ENCODE measurements at regions not wholly inside any gene's neighbourhood (a gene's known extent, or its start where the extent isn't known, plus 50 kb on each side); places are given as distances from the start of the nearest gene placed in this dataset.

DNA sequence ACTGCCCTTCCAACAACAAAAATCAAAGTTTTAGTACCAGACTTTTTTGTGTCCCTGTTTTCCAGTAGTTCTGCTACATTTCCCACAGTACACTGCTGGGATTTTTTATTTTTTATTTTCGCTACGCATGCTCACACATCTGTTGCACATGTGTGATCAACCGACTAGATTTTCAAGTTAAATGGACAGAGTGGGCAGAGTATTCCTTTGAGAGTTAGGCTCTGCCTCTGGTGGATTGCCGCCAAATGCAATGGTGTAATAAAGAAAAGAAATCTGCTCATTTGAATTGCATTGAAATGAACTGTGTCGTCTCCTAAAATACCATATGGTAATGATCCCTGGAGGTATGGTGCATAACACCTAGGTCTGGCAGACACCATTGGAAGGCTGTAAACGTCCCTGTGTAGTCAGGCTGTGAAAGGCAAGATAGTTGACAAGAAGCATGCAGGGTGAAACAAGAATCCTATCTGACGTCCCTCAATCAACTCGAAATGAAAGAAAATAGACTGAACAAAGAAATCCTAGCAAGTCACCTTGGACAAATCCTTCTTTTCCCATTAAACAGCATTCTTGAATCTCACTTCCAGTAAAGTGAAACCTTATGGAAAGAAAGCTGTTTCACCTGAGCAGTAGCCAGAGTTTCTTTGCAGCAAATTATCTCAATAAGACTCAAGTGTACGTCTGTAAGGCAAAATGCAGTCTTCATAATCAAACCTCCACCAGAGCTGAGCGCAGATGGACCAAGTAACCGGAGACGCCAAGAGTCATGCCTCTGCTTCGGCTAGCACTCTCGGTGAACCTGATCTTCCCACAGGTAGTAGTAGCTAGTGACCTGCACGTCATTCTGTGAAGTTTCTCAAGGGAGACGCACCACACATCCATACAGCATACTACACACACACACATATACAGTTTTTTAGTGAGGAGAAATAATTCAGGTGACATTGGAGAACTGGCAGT lies 357.3 kb downstream of the CRPPA start:
- Mint-ChIP-seq H3K36me3 (no peaks in the 10 kb centered on the region), H3K27me3 (peaks cover 0 to 5% of the 10 kb centered on the region in 2 donors), H3K27ac (no peak overlapping the region), H3K4me1 (ENCODE audit: low read depth in 2 of 2) (peaks cover 10 to 11% of the 10 kb centered on the region in 2 donors), H3K4me3 (no peak overlapping the region), H3K9me3 (no peaks in the 10 kb centered on the region)
- ATAC-seq: no peak
- no peak for DNase-seq (ENCODE audit: low spot score)

DNA sequence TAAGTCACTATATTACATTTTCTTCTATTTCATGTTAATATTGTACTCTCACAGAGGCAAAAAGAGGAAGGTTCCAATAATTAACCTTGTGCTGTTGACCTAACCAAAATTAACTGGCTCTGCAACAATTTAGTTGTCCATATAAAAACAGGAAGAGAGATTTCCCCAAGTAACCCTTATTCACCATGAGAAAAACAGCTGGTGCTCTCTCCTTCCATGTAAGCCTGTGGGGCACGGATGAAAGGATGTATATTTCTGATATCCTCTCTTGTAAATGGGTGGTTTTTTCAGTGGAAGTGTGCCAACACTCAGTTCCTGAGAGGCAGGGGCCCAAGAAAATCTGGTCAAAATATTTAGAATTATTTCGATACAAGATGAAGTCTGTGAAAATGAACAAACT lies 358.1 kb downstream of the CRPPA start:
- DNase-seq (ENCODE audit: low spot score) (no peak), ATAC-seq (no peak)
- H3K4me3 Mint-ChIP-seq: no peak overlapping the region
- no peaks in the 10 kb centered on the region for H3K27me3 Mint-ChIP-seq
- H3K9me3 Mint-ChIP-seq: no peaks in the 10 kb centered on the region
- H3K4me1 Mint-ChIP-seq (ENCODE audit: low read depth in 2 of 2): peaks cover 10 to 11% of the 10 kb centered on the region in 2 donors
- H3K27ac Mint-ChIP-seq: no peak overlapping the region
- H3K36me3 Mint-ChIP-seq: no peaks in the 10 kb centered on the region

DNA sequence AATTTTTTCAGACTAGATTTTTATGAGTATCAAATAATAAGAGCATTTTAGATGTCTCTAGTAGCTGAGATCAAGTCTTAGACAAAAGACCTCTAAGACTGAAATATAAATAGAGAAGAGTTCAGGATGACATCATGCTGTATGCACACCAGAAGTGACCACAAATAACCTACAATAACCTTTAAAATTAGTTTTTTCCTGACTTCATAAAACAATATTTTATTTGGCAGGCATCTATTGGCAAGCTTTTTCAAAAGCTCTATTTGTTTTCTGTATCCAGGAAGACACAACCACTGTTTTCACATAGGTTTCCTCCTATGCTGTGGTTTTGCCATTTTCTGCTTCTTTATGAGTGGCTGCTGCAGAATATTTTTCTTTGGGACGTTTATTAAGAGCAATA lies 359.1 kb downstream of the CRPPA start:
- peaks cover 10 to 11% of the 10 kb centered on the region in 2 donors for H3K4me1 Mint-ChIP-seq (ENCODE audit: low read depth in 2 of 2)
- H3K27ac Mint-ChIP-seq: no peak overlapping the region
- no peaks in the 10 kb centered on the region for H3K27me3 Mint-ChIP-seq
- DNase-seq (ENCODE audit: low spot score) (no peak), ATAC-seq (no peak)
- no peaks in the 10 kb centered on the region for H3K9me3 Mint-ChIP-seq
- H3K36me3 Mint-ChIP-seq: no peaks in the 10 kb centered on the region
- H3K4me3 Mint-ChIP-seq: no peak overlapping the region

DNA sequence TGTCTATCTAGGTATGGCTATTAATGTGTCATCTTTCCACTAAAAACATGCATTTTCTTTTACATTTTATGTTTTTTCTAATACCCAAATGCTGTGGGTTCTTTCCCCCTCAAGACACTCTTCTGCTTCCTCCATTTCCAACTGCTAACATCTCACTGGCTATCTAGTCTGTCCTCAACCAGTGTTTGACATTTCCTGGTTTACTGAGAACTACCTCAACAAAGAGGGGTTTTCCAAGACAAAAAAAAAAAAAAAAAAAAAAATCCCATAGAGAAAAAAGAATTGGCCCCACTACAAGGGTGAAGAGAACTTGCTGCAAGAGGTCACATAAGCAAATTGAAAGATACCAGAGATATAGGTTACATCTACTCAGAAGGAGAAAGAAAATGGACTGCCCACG lies 359.7 kb downstream of the CRPPA start:
- H3K4me1 Mint-ChIP-seq (ENCODE audit: low read depth in 2 of 2): peaks cover 10 to 11% of the 10 kb centered on the region in 2 donors
- DNase-seq (ENCODE audit: low spot score) (no peak), ATAC-seq (peak in 1 of 2 donors; percentile 52)
- H3K4me3 Mint-ChIP-seq: no peak overlapping the region
- H3K27ac Mint-ChIP-seq: no peak overlapping the region
- no peaks in the 10 kb centered on the region for H3K9me3 Mint-ChIP-seq
- no peaks in the 10 kb centered on the region for H3K36me3 Mint-ChIP-seq
- no peaks in the 10 kb centered on the region for H3K27me3 Mint-ChIP-seq

DNA sequence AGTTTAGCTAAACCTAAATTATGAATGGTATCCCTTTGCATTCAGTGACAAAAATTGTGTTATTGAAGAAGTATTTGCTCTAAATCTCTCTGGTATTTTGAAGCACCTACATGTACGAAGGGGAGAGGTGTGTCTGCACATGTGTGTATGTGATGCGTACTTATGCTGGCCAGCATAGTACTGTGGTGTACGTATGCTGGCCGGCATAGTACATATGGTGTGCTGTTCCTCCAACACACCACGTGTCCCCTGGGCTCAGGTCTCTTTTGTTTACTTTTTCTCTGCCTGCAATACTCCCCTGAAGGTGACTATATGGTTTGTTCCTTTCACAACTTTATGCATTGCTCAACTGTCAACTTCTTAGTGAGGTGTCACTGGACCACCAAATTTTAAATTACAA lies 360.3 kb downstream of the CRPPA start:
- Mint-ChIP-seq H3K36me3 (no peaks in the 10 kb centered on the region), H3K27me3 (no peaks in the 10 kb centered on the region), H3K4me1 (ENCODE audit: low read depth in 2 of 2) (peaks cover 10 to 11% of the 10 kb centered on the region in 2 donors), H3K4me3 (no peak overlapping the region), H3K27ac (no peak overlapping the region), H3K9me3 (no peaks in the 10 kb centered on the region)
- DNase-seq (ENCODE audit: low spot score): no peak
- ATAC-seq: no peak

DNA sequence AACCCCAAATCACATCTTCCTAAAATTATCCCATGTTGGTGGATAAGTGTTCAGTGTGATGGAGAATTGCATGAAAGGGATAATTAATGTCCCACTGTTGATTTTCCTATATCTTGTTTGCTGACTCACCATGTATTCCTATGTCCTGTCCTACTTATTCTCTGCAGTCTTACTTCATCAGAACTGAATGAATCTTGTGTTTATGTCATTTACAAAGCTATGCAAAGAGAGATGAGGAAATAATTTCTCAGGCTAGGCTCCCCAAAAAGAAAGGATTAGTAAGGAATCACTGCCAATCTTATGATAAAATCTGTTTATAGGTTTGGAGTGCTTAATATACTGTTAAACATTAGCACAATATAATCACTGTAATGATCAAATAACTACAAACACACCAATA lies 360.8 kb downstream of the CRPPA start:
- Mint-ChIP-seq H3K27me3 (no peaks in the 10 kb centered on the region), H3K27ac (no peak overlapping the region), H3K4me3 (no peak overlapping the region), H3K36me3 (no peaks in the 10 kb centered on the region), H3K4me1 (ENCODE audit: low read depth in 2 of 2) (peaks cover 10 to 11% of the 10 kb centered on the region in 2 donors), H3K9me3 (no peaks in the 10 kb centered on the region)
- DNase-seq (ENCODE audit: low spot score) (no peak), ATAC-seq (no peak)

DNA sequence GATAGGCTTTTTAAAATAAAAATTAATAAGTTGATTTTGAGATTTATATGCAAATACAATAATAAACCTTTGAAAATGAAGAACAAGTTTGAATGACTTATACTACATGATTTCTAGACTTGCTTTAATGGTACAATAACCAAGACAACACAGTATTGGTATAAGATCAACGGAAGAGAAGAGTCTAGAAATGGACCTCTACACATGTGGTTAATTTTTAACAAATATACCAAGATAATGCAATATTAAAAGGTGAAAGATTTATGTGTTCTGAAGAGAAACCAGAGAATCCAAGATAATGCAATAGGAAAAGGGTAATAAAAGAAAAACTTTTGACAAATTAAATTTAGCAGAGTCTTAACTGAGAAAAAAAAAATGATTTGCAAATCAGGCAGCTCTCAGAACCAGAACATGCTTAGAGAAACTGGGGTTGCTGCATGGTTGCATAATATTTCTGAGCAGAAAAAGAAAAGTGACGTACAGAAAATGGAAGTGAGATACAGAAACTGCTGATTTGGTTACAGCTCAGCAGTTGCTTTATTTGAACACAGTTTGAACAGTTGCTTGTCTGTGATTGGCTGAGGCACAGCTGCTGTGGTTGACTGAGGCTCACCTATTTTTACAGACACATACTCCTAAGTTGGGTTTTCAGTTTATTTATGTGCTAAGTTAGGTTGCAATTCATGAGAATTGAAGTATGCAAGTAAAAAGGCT lies 365.9 kb downstream of the CRPPA start:
- no peak overlapping the region for H3K27ac Mint-ChIP-seq
- DNase-seq (ENCODE audit: low spot score) (no peak), ATAC-seq (no peak)
- H3K4me3 Mint-ChIP-seq: no peak overlapping the region
- no peaks in the 10 kb centered on the region for H3K9me3 Mint-ChIP-seq
- H3K36me3 Mint-ChIP-seq: no peaks in the 10 kb centered on the region
- no peaks in the 10 kb centered on the region for H3K4me1 Mint-ChIP-seq (ENCODE audit: low read depth in 2 of 2)
- no peaks in the 10 kb centered on the region for H3K27me3 Mint-ChIP-seq

DNA sequence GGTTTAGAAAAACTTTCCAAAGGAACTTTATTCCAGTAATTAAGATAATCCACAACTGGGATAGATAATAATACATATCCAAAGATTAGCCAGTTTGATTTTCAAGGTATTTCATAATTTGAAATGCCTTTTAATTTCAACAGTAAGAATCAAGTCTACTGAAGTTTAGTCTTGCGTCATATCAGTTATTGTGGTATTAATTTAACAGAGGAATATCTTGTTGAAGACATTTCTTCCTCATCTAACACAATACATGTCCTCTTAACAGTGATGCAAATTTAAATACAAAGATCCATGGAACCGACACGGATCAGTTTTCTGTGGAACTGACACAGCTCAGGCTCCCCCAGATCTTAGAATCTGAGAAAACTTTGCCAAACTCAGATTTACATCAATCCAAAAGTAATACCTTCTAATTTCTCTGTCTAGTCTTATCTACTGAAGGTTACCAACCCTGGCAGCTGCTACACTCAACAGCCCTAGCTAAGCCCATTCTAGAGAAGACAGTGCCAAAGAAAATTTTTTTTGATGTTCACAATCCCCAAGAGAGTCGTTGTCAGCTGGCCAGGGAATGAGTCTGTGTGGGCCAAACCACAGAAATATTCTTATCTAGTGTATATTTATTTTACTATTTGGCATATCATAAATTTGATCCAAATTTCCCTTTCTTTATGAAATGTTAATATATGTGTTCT lies 365.2 kb upstream of the MEOX2 start:
- ATAC-seq (no peak), DNase-seq (ENCODE audit: low spot score) (no peak)
- Mint-ChIP-seq H3K4me3 (no peak overlapping the region), H3K9me3 (no peaks in the 10 kb centered on the region), H3K4me1 (ENCODE audit: low read depth in 2 of 2) (no peaks in the 10 kb centered on the region), H3K36me3 (no peaks in the 10 kb centered on the region), H3K27ac (no peak overlapping the region), H3K27me3 (no peaks in the 10 kb centered on the region)

DNA sequence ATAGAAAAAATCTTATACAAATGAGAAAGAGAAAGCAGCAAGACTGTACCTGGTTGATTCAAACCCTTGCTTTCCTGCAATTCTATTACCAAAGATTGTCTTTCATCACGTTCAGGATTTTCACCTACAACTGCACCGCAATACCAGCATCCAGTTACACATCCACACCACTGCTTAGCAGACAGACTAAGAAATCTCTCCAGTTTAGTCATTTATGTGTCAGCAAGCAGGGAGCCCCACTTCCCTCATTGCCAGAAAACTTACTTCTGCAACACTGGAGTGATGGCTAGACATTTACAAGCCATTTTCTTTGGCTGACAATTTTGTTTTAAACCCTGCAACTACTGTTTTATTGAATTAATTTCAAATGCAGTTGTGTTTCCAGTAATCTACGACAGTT lies 359.6 kb upstream of the MEOX2 start:
- ATAC-seq: no peak
- H3K36me3 Mint-ChIP-seq: no peaks in the 10 kb centered on the region
- H3K4me1 Mint-ChIP-seq (ENCODE audit: low read depth in 2 of 2): no peaks in the 10 kb centered on the region

DNA sequence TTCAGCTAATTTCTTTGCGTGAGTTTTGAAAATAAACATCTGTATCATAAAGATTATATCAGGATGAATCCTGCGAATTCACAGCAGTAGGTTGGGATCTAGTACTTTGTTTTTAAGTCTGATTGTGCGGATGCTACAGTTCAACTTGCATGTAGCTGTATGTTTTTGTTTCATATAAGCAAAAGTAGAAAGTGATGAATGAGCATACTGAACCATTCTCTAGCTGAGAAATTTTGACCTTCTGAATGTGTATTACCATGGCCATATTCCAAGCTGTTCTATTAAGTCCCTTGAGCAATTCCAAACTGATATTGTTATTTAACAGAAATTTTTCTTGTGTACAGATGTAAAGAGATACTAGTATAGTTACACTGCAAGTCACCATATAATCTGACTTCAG lies 358.8 kb upstream of the MEOX2 start:
- Mint-ChIP-seq H3K27me3 (no peaks in the 10 kb centered on the region), H3K36me3 (no peaks in the 10 kb centered on the region), H3K4me3 (no peak overlapping the region), H3K4me1 (ENCODE audit: low read depth in 2 of 2) (no peaks in the 10 kb centered on the region), H3K9me3 (no peaks in the 10 kb centered on the region), H3K27ac (no peak overlapping the region)
- ATAC-seq: no peak
- no peak for DNase-seq (ENCODE audit: low spot score)

More for the DNA sequence above, 359.6 kb upstream of the MEOX2 start:
- Mint-ChIP-seq H3K27me3 (no peaks in the 10 kb centered on the region), H3K27ac (no peak overlapping the region), H3K4me3 (no peak overlapping the region), H3K9me3 (no peaks in the 10 kb centered on the region)
- no peak for DNase-seq (ENCODE audit: low spot score)

DNA sequence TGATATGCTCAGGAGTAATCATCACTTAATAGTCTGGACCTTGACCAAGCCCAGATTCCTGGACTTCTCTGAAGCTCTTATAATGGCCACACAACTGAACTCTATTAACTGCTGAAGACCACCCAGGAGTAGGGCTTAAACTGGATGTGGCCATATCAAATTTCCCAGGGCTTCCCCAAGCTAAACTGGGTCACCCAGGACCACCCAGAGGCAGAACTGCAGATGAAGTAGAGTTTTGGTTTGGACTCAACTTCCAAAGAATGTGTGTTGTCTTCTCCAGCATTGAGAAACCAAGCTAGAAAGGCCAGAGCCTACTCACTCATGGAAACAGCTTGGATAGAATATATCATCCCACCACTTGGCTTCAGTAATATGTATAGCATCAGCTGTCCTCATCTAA lies 358.2 kb upstream of the MEOX2 start:
- Mint-ChIP-seq H3K4me1 (ENCODE audit: low read depth in 2 of 2) (no peaks in the 10 kb centered on the region), H3K27ac (no peak overlapping the region), H3K36me3 (no peaks in the 10 kb centered on the region), H3K9me3 (no peaks in the 10 kb centered on the region), H3K4me3 (no peak overlapping the region), H3K27me3 (no peaks in the 10 kb centered on the region)
- ATAC-seq (no peak), DNase-seq (ENCODE audit: low spot score) (no peak)

DNA sequence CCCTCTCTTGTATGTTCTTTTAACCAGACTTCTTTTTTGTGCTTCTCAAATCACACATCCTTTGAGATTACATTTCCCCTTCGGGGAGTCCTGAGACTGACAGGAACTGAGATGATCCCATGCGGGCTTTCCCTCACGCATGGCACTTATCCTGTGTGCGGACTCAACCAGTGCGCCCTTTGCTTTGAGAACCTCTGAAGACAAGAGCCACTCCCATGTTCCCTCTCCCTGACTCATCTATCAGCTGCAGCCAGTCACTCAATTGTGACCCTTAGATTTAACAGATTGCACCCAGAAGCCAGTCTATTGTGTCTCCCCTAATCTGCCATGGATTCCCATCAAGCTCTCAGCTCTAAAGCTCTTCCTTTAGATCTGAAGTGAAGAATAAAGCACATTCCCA lies 353.9 kb upstream of the MEOX2 start:
- Mint-ChIP-seq H3K36me3 (no peaks in the 10 kb centered on the region), H3K4me1 (ENCODE audit: low read depth in 2 of 2) (no peaks in the 10 kb centered on the region), H3K4me3 (no peak overlapping the region), H3K27ac (no peak overlapping the region), H3K9me3 (peaks cover 6% of the 10 kb centered on the region), H3K27me3 (peaks cover 0 to 4% of the 10 kb centered on the region in 2 donors)
- ATAC-seq (no peak), DNase-seq (ENCODE audit: low spot score) (no peak)

DNA sequence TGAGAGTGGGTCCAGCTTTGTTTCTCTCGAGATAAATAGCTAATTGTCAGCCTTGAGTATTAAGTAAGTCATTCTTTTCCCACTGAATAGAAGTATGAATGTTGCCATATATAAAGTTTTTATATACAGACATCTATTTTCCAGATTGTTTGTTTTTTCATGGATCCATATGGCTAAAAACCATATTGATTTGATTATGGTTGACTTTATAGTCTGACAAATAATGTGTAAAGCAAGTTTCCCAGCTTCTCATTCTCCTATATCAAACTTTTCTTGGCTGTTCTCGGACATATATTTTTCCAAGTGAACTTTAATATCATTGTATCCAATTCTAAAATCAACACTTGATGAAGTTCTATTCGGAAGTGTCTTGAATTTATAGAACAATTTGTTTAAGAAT lies 352.4 kb upstream of the MEOX2 start:
- Mint-ChIP-seq H3K27me3 (peaks cover 0 to 4% of the 10 kb centered on the region in 2 donors), H3K4me1 (ENCODE audit: low read depth in 2 of 2) (no peaks in the 10 kb centered on the region), H3K4me3 (no peak overlapping the region), H3K9me3 (peaks cover 11% of the 10 kb centered on the region), H3K36me3 (no peaks in the 10 kb centered on the region), H3K27ac (no peak overlapping the region)
- no peak for ATAC-seq
- no peak for DNase-seq (ENCODE audit: low spot score)

DNA sequence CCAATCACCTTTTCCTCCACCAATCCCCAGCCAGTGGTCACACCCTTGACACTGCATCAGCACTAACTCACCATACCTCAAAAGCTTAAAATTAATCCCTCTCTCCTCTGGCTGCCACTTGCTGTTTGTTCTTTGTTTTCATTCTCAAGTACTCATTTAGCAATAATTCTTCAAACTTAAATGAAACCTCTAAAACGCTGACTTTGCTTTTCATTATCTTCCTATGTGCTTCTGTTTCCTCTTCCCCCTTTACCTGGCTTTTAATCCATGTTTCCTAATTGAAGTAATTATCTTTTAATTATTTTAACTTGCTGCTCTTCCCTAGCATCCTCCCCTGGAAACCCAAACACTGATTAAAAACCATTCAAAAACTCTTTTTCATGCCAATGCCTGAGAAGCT lies 348.9 kb upstream of the MEOX2 start:
- no peak overlapping the region for H3K4me3 Mint-ChIP-seq
- no peak for DNase-seq (ENCODE audit: low spot score)
- peaks cover 0 to 4% of the 10 kb centered on the region in 2 donors for H3K27me3 Mint-ChIP-seq
- no peak overlapping the region for H3K27ac Mint-ChIP-seq
- no peaks in the 10 kb centered on the region for H3K4me1 Mint-ChIP-seq (ENCODE audit: low read depth in 2 of 2)
- no peaks in the 10 kb centered on the region for H3K36me3 Mint-ChIP-seq
- no peak for ATAC-seq
- peaks cover 11% of the 10 kb centered on the region for H3K9me3 Mint-ChIP-seq
